Thoracic aorta (tissue), 2 donors: ENCODE measurements at regions not wholly inside any gene's neighbourhood (a gene's known extent, or its start where the extent isn't known, plus 50 kb on each side); places are given as distances from the start of the nearest gene placed in this dataset.

Experiments used
- ATAC-seq: fragments of 150-250 bp; one replicate; pipeline ENCODE4 v1.8.0; 2017; ENCODE audit warnings: low read depth; ENCODE audit not compliant: insufficient number of reproducible peaks, low FRiP score
- DNase-seq: peaks from one replicate; pipeline ENCODE4 v3.0.0-alpha.2; 2020; ENCODE audit warnings: low spot score
- H3K27ac ChIP-seq, 2 donors: fragments of 200-600 bp; sonication (generic); 1 replicate in 1 of 2; 2 replicates in 1 of 2; pipeline ENCODE4 v1.5.1; 2016; ENCODE audit warnings: mild to moderate bottlenecking in 2 of 2, moderate library complexity in 2 of 2
- H3K27me3 ChIP-seq: fragments of 200-600 bp; sonication (generic); replicated peaks from 2 replicates; pipeline ENCODE4 v1.6.0; 2016; ENCODE audit warnings: mild to moderate bottlenecking; ENCODE audit not compliant: insufficient read depth
- H3K36me3 ChIP-seq: fragments of 200-600 bp; sonication (generic); one replicate; pipeline ENCODE4 v1.5.1; 2016
- H3K4me1 ChIP-seq, 2 donors: fragments of 200-600 bp; sonication (generic); 1 replicate in 1 of 2; 2 replicates in 1 of 2; pipeline versions ENCODE4 v1.5.1 to v1.6.0; 2016; ENCODE audit warnings: low read depth in 2 of 2, mild to moderate bottlenecking in 1 of 2; ENCODE audit not compliant: control insufficient read depth in 1 of 2
- H3K4me3 ChIP-seq: fragments of 200-600 bp; sonication (generic); 2 replicates; pipeline ENCODE4 v1.5.1; 2016; ENCODE audit warnings: mild to moderate bottlenecking
- H3K9me3 ChIP-seq: fragments of 200-600 bp; sonication (generic); 2 replicates; pipeline ENCODE4 v1.5.1; 2016
- CTCF ChIP-seq: fragments of 200-600 bp; sonication (generic); IDR thresholded peaks from one replicate; pipeline ENCODE4 v1.5.1; 2019; ENCODE audit warnings: antibody characterized with exemption

- DNase-seq (no peak), ATAC-seq (no peak)
- H3K27ac ChIP-seq, result no peak overlapping the region
- H3K9me3 ChIP-seq, result no peaks in the 10 kb centered on the region
- no peak for TF ChIP-seq CTCF
- H3K4me1 ChIP-seq, result no peaks in the 10 kb centered on the region
- no peak overlapping the region for H3K4me3 ChIP-seq
- no peaks in the 10 kb centered on the region for H3K36me3 ChIP-seq
- no peaks in the 10 kb centered on the region for H3K27me3 ChIP-seq
These were observed 1949.0 kb upstream of the WWC1 start for GRCh38 chr5:166342402-166342801.

DNA sequence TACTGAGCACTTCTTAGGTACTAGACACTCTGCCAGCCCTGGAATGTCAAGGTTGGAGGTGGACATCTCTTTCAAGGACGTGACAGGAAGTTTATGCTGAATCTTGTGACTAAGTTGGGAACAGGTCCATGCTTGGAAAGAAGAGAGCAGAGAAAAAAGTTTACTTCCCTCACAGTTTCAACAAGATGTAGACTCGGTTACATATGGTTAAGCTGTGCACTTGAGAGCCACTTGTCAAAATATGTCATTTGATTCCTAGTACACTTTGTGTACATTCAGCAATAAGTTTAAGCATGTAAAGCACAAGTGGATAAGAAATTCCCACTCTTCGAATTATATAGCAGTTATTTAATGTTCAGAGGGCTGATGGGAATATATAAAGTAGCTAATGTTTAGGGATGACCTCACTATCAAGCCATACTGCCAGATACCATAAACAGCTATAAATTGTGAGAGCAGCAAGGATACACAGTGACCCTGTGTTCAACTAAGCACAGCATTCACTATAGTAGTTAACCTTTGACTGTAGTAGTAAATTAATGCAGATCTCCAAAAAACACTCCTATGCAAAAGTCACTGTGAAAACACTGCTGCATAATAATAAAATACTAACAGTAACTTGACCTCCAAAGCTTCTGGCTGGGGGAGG is 1944.6 kb upstream of the WWC1 start:
- Histone ChIP-seq H3K27ac (no peak overlapping the region), H3K9me3 (no peaks in the 10 kb centered on the region), H3K27me3 (no peaks in the 10 kb centered on the region), H3K4me1 (no peaks in the 10 kb centered on the region), H3K36me3 (no peaks in the 10 kb centered on the region), H3K4me3 (no peak overlapping the region)
- TF ChIP-seq CTCF, result no peak
- DNase-seq (no peak), ATAC-seq (no peak)

GRCh38 chr5:166349046-166349445 is 1942.4 kb upstream of the WWC1 start:
- Histone ChIP-seq H3K4me3 (no peak overlapping the region), H3K4me1 (no peaks in the 10 kb centered on the region), H3K9me3 (no peaks in the 10 kb centered on the region), H3K27ac (no peak overlapping the region), H3K27me3 (no peaks in the 10 kb centered on the region), H3K36me3 (no peaks in the 10 kb centered on the region)
- TF ChIP-seq CTCF, result no peak
- ATAC-seq, result no peak
- no peak for DNase-seq

DNA sequence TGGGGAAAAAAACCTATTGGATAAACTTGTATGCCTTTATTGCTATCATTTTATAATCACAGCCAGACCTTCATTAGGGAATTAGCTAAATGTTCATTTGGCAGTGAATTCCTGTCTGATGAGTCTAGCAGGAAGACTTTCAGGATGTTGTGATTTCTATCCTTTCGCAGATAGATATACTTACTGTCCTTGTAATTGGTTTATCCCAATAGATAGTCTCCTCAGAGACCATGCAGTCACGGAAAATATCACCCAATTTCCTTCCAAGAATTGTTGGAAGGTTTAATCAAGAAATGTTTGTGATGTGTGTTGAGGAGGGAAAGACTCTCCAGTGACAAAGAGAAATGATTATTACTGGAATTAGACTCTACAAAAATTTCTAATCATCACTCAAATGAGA is 1937.9 kb upstream of the WWC1 start:
- no peaks in the 10 kb centered on the region for H3K36me3 ChIP-seq
- ATAC-seq, result no peak
- TF ChIP-seq CTCF, result no peak

DNA sequence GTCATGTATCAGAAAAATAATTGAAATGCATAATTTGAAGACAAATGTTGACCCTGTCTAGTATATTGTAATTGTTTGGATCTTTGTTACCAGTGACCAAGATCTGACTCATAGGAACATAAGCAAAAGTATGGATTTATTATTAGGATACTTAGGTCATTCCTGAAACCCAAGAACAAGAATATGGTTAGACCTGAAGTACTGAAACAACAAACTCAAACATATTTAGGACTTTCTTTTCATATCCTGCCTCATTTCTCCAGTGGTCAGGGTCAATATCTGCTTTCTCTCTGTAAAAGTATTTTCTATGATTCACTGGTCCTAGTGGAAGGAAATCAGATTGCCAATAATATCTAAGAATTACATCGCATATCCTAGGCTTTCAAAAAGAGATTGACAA is 1937.1 kb upstream of the WWC1 start:
- ATAC-seq (no peak), DNase-seq (no peak)
- H3K4me1 ChIP-seq, result no peaks in the 10 kb centered on the region
- H3K9me3 ChIP-seq, result no peaks in the 10 kb centered on the region
- H3K27me3 ChIP-seq, result no peaks in the 10 kb centered on the region
- H3K4me3 ChIP-seq, result no peak overlapping the region
- H3K36me3 ChIP-seq, result no peaks in the 10 kb centered on the region
- no peak overlapping the region for H3K27ac ChIP-seq
- no peak for TF ChIP-seq CTCF

More for the DNA sequence above, 1937.9 kb upstream of the WWC1 start:
- no peak overlapping the region for H3K4me3 ChIP-seq
- DNase-seq, result no peak
- no peak overlapping the region for H3K27ac ChIP-seq
- H3K4me1 ChIP-seq, result no peaks in the 10 kb centered on the region
- no peaks in the 10 kb centered on the region for H3K9me3 ChIP-seq
- no peaks in the 10 kb centered on the region for H3K27me3 ChIP-seq
